Neural cell (in vitro differentiated cells): ENCODE measurements at regions not wholly inside any gene's neighbourhood (a gene's known extent, or its start where the extent isn't known, plus 50 kb on each side); places are given as distances from the start of the nearest gene placed in this dataset.

Experiments used
- EP300 ChIP-seq: fragments of 450-650 bp; conservative IDR thresholded peaks from 2 replicates; pipeline ENCODE4 v1.6.1; 2014; ENCODE audit warnings: antibody characterized with exemption, mild to moderate bottlenecking, moderate library complexity; ENCODE audit not compliant: poor library complexity, severe bottlenecking
- EZH2 ChIP-seq: fragments of 200-600, 300-800 bp; shearing (Covaris generic), sonication (generic); IDR thresholded peaks from 2 replicates; pipeline ENCODE4 v1.6.1; 2014; ENCODE audit warnings: antibody characterized with exemption, low read length, borderline replicate concordance, mild to moderate bottlenecking; ENCODE audit not compliant: insufficient read depth, poor library complexity, severe bottlenecking
- POLR2AphosphoS5 ChIP-seq: IDR thresholded peaks from 2 replicates; pipeline ENCODE4 v1.6.1; 2012
- TF ChIP-seq, protein P1 (sequence below): fragments of 450-650 bp; IDR thresholded peaks from 2 replicates; pipeline ENCODE4 v1.5.1; 2014; ENCODE audit warnings: antibody characterized with exemption, mild to moderate bottlenecking, moderate library complexity; ENCODE audit not compliant: poor library complexity, severe bottlenecking
- TF ChIP-seq, protein P2 (sequence below): IDR thresholded peaks from 2 replicates; pipeline ENCODE4 v1.6.1; 2012; ENCODE audit warnings: borderline replicate concordance

- TF ChIP-seq, protein P1, sequence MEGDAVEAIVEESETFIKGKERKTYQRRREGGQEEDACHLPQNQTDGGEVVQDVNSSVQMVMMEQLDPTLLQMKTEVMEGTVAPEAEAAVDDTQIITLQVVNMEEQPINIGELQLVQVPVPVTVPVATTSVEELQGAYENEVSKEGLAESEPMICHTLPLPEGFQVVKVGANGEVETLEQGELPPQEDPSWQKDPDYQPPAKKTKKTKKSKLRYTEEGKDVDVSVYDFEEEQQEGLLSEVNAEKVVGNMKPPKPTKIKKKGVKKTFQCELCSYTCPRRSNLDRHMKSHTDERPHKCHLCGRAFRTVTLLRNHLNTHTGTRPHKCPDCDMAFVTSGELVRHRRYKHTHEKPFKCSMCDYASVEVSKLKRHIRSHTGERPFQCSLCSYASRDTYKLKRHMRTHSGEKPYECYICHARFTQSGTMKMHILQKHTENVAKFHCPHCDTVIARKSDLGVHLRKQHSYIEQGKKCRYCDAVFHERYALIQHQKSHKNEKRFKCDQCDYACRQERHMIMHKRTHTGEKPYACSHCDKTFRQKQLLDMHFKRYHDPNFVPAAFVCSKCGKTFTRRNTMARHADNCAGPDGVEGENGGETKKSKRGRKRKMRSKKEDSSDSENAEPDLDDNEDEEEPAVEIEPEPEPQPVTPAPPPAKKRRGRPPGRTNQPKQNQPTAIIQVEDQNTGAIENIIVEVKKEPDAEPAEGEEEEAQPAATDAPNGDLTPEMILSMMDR, result no peak
- TF ChIP-seq, protein P2, sequence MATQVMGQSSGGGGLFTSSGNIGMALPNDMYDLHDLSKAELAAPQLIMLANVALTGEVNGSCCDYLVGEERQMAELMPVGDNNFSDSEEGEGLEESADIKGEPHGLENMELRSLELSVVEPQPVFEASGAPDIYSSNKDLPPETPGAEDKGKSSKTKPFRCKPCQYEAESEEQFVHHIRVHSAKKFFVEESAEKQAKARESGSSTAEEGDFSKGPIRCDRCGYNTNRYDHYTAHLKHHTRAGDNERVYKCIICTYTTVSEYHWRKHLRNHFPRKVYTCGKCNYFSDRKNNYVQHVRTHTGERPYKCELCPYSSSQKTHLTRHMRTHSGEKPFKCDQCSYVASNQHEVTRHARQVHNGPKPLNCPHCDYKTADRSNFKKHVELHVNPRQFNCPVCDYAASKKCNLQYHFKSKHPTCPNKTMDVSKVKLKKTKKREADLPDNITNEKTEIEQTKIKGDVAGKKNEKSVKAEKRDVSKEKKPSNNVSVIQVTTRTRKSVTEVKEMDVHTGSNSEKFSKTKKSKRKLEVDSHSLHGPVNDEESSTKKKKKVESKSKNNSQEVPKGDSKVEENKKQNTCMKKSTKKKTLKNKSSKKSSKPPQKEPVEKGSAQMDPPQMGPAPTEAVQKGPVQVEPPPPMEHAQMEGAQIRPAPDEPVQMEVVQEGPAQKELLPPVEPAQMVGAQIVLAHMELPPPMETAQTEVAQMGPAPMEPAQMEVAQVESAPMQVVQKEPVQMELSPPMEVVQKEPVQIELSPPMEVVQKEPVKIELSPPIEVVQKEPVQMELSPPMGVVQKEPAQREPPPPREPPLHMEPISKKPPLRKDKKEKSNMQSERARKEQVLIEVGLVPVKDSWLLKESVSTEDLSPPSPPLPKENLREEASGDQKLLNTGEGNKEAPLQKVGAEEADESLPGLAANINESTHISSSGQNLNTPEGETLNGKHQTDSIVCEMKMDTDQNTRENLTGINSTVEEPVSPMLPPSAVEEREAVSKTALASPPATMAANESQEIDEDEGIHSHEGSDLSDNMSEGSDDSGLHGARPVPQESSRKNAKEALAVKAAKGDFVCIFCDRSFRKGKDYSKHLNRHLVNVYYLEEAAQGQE, result no peak
- TF ChIP-seq EZH2 (no peak), POLR2AphosphoS5 (no peak), EP300 (no peak)
Observed at GRCh38 chr4:156193800-156194199, 240.1 kb upstream of the CTSO start.
